ENCODE measurements at regions not wholly inside any gene's neighbourhood (a gene's known extent, or its start where the extent isn't known, plus 50 kb on each side); places are given as distances from the start of the nearest gene placed in this dataset.
"Not testable (repeated sequence)": the region's sequence is repeated elsewhere in the genome, so short reads cannot be mapped to it uniquely, and the experiment has no call there.

- intact Hi-C loops (cut with micrococcal nuclease): no loop called here
These were observed 1137.0 kb downstream of the FAM181B start for GRCh38 chr11:81596704-81597103.

GRCh38 chr11:81585390-81585933 is 1148.2 kb downstream of the FAM181B start:
- intact Hi-C loops (cut with micrococcal nuclease): no loop called here

- intact Hi-C loops (cut with micrococcal nuclease): no loop called here
These were observed 1154.3 kb downstream of the FAM181B start for GRCh38 chr11:81579339-81579738.

- intact Hi-C loops (cut with micrococcal nuclease): no loop called here
These were observed 1155.1 kb downstream of the FAM181B start for GRCh38 chr11:81578571-81578970.

- intact Hi-C loops (cut with micrococcal nuclease): no loop called here
These were observed 1159.4 kb downstream of the FAM181B start for GRCh38 chr11:81574301-81574700.

GRCh38 chr11:81573367-81573766 is 1160.3 kb downstream of the FAM181B start:
- intact Hi-C loops (cut with micrococcal nuclease): no loop called here

- intact Hi-C loops (cut with micrococcal nuclease): no loop called here
These were observed 1163.0 kb downstream of the FAM181B start for GRCh38 chr11:81570669-81571068.

GRCh38 chr11:81569999-81570398 is 1163.7 kb downstream of the FAM181B start:
- intact Hi-C loops (cut with micrococcal nuclease): no loop called here

GRCh38 chr11:81568918-81569317 is 1164.7 kb downstream of the FAM181B start:
- intact Hi-C loops (cut with micrococcal nuclease): no loop called here

GRCh38 chr11:81548123-81548522 is 1185.5 kb downstream of the FAM181B start:
- intact Hi-C loops (cut with micrococcal nuclease): no loop called here

- intact Hi-C loops (cut with micrococcal nuclease): not testable (repeated sequence)
These were observed 1193.9 kb downstream of the FAM181B start for GRCh38 chr11:81539806-81540205.

- intact Hi-C loops (cut with micrococcal nuclease): no loop called here
These were observed 1218.1 kb downstream of the FAM181B start for GRCh38 chr11:81515566-81515965.

- intact Hi-C loops (cut with micrococcal nuclease): no loop called here
These were observed 1236.4 kb downstream of the FAM181B start for GRCh38 chr11:81497202-81497804.

GRCh38 chr11:81496601-81497000 is 1237.1 kb downstream of the FAM181B start:
- intact Hi-C loops (cut with micrococcal nuclease): no loop called here

GRCh38 chr11:81495699-81496292 is 1237.9 kb downstream of the FAM181B start:
- intact Hi-C loops (cut with micrococcal nuclease): no loop called here

- intact Hi-C loops (cut with micrococcal nuclease): no loop called here
These were observed 1239.2 kb downstream of the FAM181B start for GRCh38 chr11:81494431-81494830.

GRCh38 chr11:81492923-81493445 is 1240.7 kb downstream of the FAM181B start:
- intact Hi-C loops (cut with micrococcal nuclease): no loop called here

- intact Hi-C loops (cut with micrococcal nuclease): no loop called here
These were observed 1246.6 kb downstream of the FAM181B start for GRCh38 chr11:81487109-81487508.

- intact Hi-C loops (cut with micrococcal nuclease): no loop called here
These were observed 1249.5 kb downstream of the FAM181B start for GRCh38 chr11:81484196-81484595.

GRCh38 chr11:81477277-81477676 is 1256.4 kb downstream of the FAM181B start:
- intact Hi-C loops (cut with micrococcal nuclease): no loop called here

GRCh38 chr11:81476345-81476744 is 1257.3 kb downstream of the FAM181B start:
- intact Hi-C loops (cut with micrococcal nuclease): no loop called here

- intact Hi-C loops (cut with micrococcal nuclease): no loop called here
These were observed 1261.0 kb downstream of the FAM181B start for GRCh38 chr11:81472646-81473045.

GRCh38 chr11:81470446-81470845 is 1263.2 kb downstream of the FAM181B start:
- intact Hi-C loops (cut with micrococcal nuclease): no loop called here
